ENCODE measurements at regions not wholly inside any gene's neighbourhood (a gene's known extent, or its start where the extent isn't known, plus 50 kb on each side); places are given as distances from the start of the nearest gene placed in this dataset.

- no peaks in the 10 kb centered on the region for H3K9me3 ChIP-seq (ENCODE audit: insufficient read depth, low read depth, low read length)
- no peaks in the 10 kb centered on the region for H3K79me2 ChIP-seq (ENCODE audit: control insufficient read depth, insufficient read depth, low read length, poor library complexity)
- H4K91ac ChIP-seq (ENCODE audit: low read depth, low read length): no peak overlapping the region
- no peaks in the 10 kb centered on the region for H3K36me3 ChIP-seq (ENCODE audit: control insufficient read depth in 1 of 2, insufficient read depth in 2 of 2, low read length in 2 of 2)
- no peak overlapping the region for H2AK5ac ChIP-seq (ENCODE audit: low read length)
- no peak overlapping the region for H3K14ac ChIP-seq (ENCODE audit: low read length)
- no peak overlapping the region for H3K4me2 ChIP-seq (ENCODE audit: low read length)
- no peaks in the 10 kb centered on the region for H3K27me3 ChIP-seq (ENCODE audit: insufficient read depth, low read length)
- H4K12ac ChIP-seq (ENCODE audit: low read depth, low read length): no peak overlapping the region
- H3K27ac ChIP-seq (ENCODE audit: low read depth, low read length): no peak overlapping the region
- no peak overlapping the region for H2AFZ ChIP-seq (ENCODE audit: insufficient read depth, low read length, poor library complexity)
- no peaks in the 10 kb centered on the region for H3K79me1 ChIP-seq (ENCODE audit: low read length)
- H3K4ac ChIP-seq (ENCODE audit: low read depth, low read length): no peak overlapping the region
- no peak overlapping the region for H2BK120ac ChIP-seq (ENCODE audit: insufficient read depth, low read length, poor library complexity)
- no peak overlapping the region for H3K18ac ChIP-seq (ENCODE audit: low read length)
- H4K8ac ChIP-seq (ENCODE audit: low read depth, low read length): no peak overlapping the region
- no peak overlapping the region for H3K4me3 ChIP-seq (ENCODE audit: low read depth, low read length)
- H3K4me1 ChIP-seq (ENCODE audit: control insufficient read depth in 1 of 2, insufficient read depth in 2 of 2, low read length in 2 of 2): no peaks in the 10 kb centered on the region
- no peak overlapping the region for H2BK12ac ChIP-seq (ENCODE audit: low read length)
- DNase-seq: no peak
- H3K23ac ChIP-seq (ENCODE audit: low read length): no peak overlapping the region
- no peak overlapping the region for H3K9ac ChIP-seq (ENCODE audit: low read length)
- WGBS (ENCODE audit: extremely low coverage, insufficient coverage, insufficient read length): no CpG with 5 or more reads among the region's 4 CpGs
- H2BK5ac ChIP-seq (ENCODE audit: low read depth, low read length, poor library complexity): no peak overlapping the region
Observed at GRCh38 chr5:169439362-169439761, 138.4 kb upstream of the SLIT3 start.

GRCh38 chr5:169435506-169436229, 134.7 kb upstream of the SLIT3 start:
- H4K8ac ChIP-seq (ENCODE audit: low read depth, low read length): no peak overlapping the region
- no peak overlapping the region for H3K4me2 ChIP-seq (ENCODE audit: low read length)
- H3K14ac ChIP-seq (ENCODE audit: low read length): no peak overlapping the region
- no peak for DNase-seq
- no peak overlapping the region for H3K23ac ChIP-seq (ENCODE audit: low read length)
- no peak overlapping the region for H2AFZ ChIP-seq (ENCODE audit: insufficient read depth, low read length, poor library complexity)
- no peak overlapping the region for H3K27ac ChIP-seq (ENCODE audit: low read depth, low read length)
- H3K9me3 ChIP-seq (ENCODE audit: insufficient read depth, low read depth, low read length): no peaks in the 10 kb centered on the region
- no peak overlapping the region for H2BK120ac ChIP-seq (ENCODE audit: insufficient read depth, low read length, poor library complexity)
- no peak overlapping the region for H2AK5ac ChIP-seq (ENCODE audit: low read length)
- peaks cover 0 to 3% of the 10 kb centered on the region in 2 experiments for H3K4me1 ChIP-seq (ENCODE audit: control insufficient read depth in 1 of 2, insufficient read depth in 2 of 2, low read length in 2 of 2)
- no peak overlapping the region for H3K9ac ChIP-seq (ENCODE audit: low read length)
- H4K91ac ChIP-seq (ENCODE audit: low read depth, low read length): no peak overlapping the region
- no peak overlapping the region for H4K12ac ChIP-seq (ENCODE audit: low read depth, low read length)
- no peaks in the 10 kb centered on the region for H3K79me1 ChIP-seq (ENCODE audit: low read length)
- WGBS (ENCODE audit: extremely low coverage, insufficient coverage, insufficient read length): no CpG with 5 or more reads among the region's 7 CpGs
- H2BK5ac ChIP-seq (ENCODE audit: low read depth, low read length, poor library complexity): no peak overlapping the region
- H3K79me2 ChIP-seq (ENCODE audit: control insufficient read depth, insufficient read depth, low read length, poor library complexity): no peaks in the 10 kb centered on the region
- no peak overlapping the region for H3K4me3 ChIP-seq (ENCODE audit: low read depth, low read length)
- H2BK12ac ChIP-seq (ENCODE audit: low read length): peak overlapping the region; percentile 82
- H3K4ac ChIP-seq (ENCODE audit: low read depth, low read length): no peak overlapping the region
- no peaks in the 10 kb centered on the region for H3K27me3 ChIP-seq (ENCODE audit: insufficient read depth, low read length)
- no peak overlapping the region for H3K18ac ChIP-seq (ENCODE audit: low read length)
- no peaks in the 10 kb centered on the region for H3K36me3 ChIP-seq (ENCODE audit: control insufficient read depth in 1 of 2, insufficient read depth in 2 of 2, low read length in 2 of 2)

GRCh38 chr5:169433221-169433651, 132.3 kb upstream of the SLIT3 start:
- WGBS (ENCODE audit: extremely low coverage, insufficient coverage, insufficient read length): no CpG with 5 or more reads among the region's 5 CpGs
- H3K36me3 ChIP-seq (ENCODE audit: control insufficient read depth in 1 of 2, insufficient read depth in 2 of 2, low read length in 2 of 2): no peaks in the 10 kb centered on the region
- H3K4me1 ChIP-seq (ENCODE audit: control insufficient read depth in 1 of 2, insufficient read depth in 2 of 2, low read length in 2 of 2): peaks cover 0 to 3% of the 10 kb centered on the region in 2 experiments
- DNase-seq: no peak
- no peak overlapping the region for H3K14ac ChIP-seq (ENCODE audit: low read length)
- no peak overlapping the region for H2AK5ac ChIP-seq (ENCODE audit: low read length)
- H2AFZ ChIP-seq (ENCODE audit: insufficient read depth, low read length, poor library complexity): no peak overlapping the region
- no peak overlapping the region for H3K23ac ChIP-seq (ENCODE audit: low read length)
- no peaks in the 10 kb centered on the region for H3K9me3 ChIP-seq (ENCODE audit: insufficient read depth, low read depth, low read length)
- H4K91ac ChIP-seq (ENCODE audit: low read depth, low read length): peak overlapping the region; percentile 15
- no peak overlapping the region for H2BK5ac ChIP-seq (ENCODE audit: low read depth, low read length, poor library complexity)
- no peak overlapping the region for H2BK120ac ChIP-seq (ENCODE audit: insufficient read depth, low read length, poor library complexity)
- H3K18ac ChIP-seq (ENCODE audit: low read length): no peak overlapping the region
- no peak overlapping the region for H3K27ac ChIP-seq (ENCODE audit: low read depth, low read length)
- H3K4me3 ChIP-seq (ENCODE audit: low read depth, low read length): no peak overlapping the region
- H4K8ac ChIP-seq (ENCODE audit: low read depth, low read length): no peak overlapping the region
- no peaks in the 10 kb centered on the region for H3K27me3 ChIP-seq (ENCODE audit: insufficient read depth, low read length)
- H3K4me2 ChIP-seq (ENCODE audit: low read length): no peak overlapping the region
- H3K9ac ChIP-seq (ENCODE audit: low read length): no peak overlapping the region
- H3K79me1 ChIP-seq (ENCODE audit: low read length): no peaks in the 10 kb centered on the region
- H2BK12ac ChIP-seq (ENCODE audit: low read length): no peak overlapping the region
- no peak overlapping the region for H4K12ac ChIP-seq (ENCODE audit: low read depth, low read length)
- H3K4ac ChIP-seq (ENCODE audit: low read depth, low read length): no peak overlapping the region
- H3K79me2 ChIP-seq (ENCODE audit: control insufficient read depth, insufficient read depth, low read length, poor library complexity): no peaks in the 10 kb centered on the region

GRCh38 chr5:169431386-169431785, 130.4 kb upstream of the SLIT3 start:
- Histone ChIP-seq H3K4me3 (ENCODE audit: low read depth, low read length) (no peak overlapping the region), H3K36me3 (ENCODE audit: control insufficient read depth in 1 of 2, insufficient read depth in 2 of 2, low read length in 2 of 2) (no peaks in the 10 kb centered on the region), H3K9me3 (ENCODE audit: insufficient read depth, low read depth, low read length) (peaks cover 2% of the 10 kb centered on the region), H3K27ac (ENCODE audit: low read depth, low read length) (no peak overlapping the region), H4K12ac (ENCODE audit: low read depth, low read length) (no peak overlapping the region), H4K91ac (ENCODE audit: low read depth, low read length) (no peak overlapping the region), H2BK12ac (ENCODE audit: low read length) (no peak overlapping the region), H3K9ac (ENCODE audit: low read length) (no peak overlapping the region), H3K79me1 (ENCODE audit: low read length) (no peaks in the 10 kb centered on the region), H2BK5ac (ENCODE audit: low read depth, low read length, poor library complexity) (no peak overlapping the region), H3K14ac (ENCODE audit: low read length) (no peak overlapping the region), H2BK120ac (ENCODE audit: insufficient read depth, low read length, poor library complexity) (no peak overlapping the region), H3K4ac (ENCODE audit: low read depth, low read length) (no peak overlapping the region), H3K27me3 (ENCODE audit: insufficient read depth, low read length) (no peaks in the 10 kb centered on the region), H2AK5ac (ENCODE audit: low read length) (no peak overlapping the region), H4K8ac (ENCODE audit: low read depth, low read length) (no peak overlapping the region), H2AFZ (ENCODE audit: insufficient read depth, low read length, poor library complexity) (no peak overlapping the region), H3K23ac (ENCODE audit: low read length) (no peak overlapping the region), H3K18ac (ENCODE audit: low read length) (no peak overlapping the region), H3K4me1 (ENCODE audit: control insufficient read depth in 1 of 2, insufficient read depth in 2 of 2, low read length in 2 of 2) (peaks cover 0 to 3% of the 10 kb centered on the region in 2 experiments), H3K79me2 (ENCODE audit: control insufficient read depth, insufficient read depth, low read length, poor library complexity) (no peaks in the 10 kb centered on the region), H3K4me2 (ENCODE audit: low read length) (no peak overlapping the region)
- peak in 1 of 2 donors; percentile 25 for DNase-seq
- no CpG with 5 or more reads among the region's 3 CpGs for WGBS (ENCODE audit: extremely low coverage, insufficient coverage, insufficient read length)
